ENCODE measurements at regions not wholly inside any gene's neighbourhood (a gene's known extent, or its start where the extent isn't known, plus 50 kb on each side); places are given as distances from the start of the nearest gene placed in this dataset.

- TF ChIP-seq TSHZ2 (CRISPR knock-in tag; IDR thresholded peaks at IDR 0.05): no peak
- TF ChIP-seq ZNF8 (CRISPR knock-in tag; IDR thresholded peaks at IDR 0.05): no peak
- TF ChIP-seq TCF4 (CRISPR knock-in tag; IDR thresholded peaks at IDR 0.05; ENCODE audit: borderline replicate concordance): no peak
- TF ChIP-seq PATZ1 (CRISPR knock-in tag; IDR thresholded peaks at IDR 0.05; ENCODE audit: borderline replicate concordance): no peak
- no peak for TF ChIP-seq ARNTL (CRISPR knock-in tag; IDR thresholded peaks at IDR 0.05; ENCODE audit: borderline replicate concordance, low read depth)
- TF ChIP-seq ISL1 (CRISPR knock-in tag; IDR thresholded peaks at IDR 0.05): no peak
- no peak for TF ChIP-seq CSDC2 (CRISPR knock-in tag; IDR thresholded peaks at IDR 0.05)
These were observed 162.3 kb downstream of the DRD1 start (continued) for GRCh38 chr5:175281714-175282113.

DNA sequence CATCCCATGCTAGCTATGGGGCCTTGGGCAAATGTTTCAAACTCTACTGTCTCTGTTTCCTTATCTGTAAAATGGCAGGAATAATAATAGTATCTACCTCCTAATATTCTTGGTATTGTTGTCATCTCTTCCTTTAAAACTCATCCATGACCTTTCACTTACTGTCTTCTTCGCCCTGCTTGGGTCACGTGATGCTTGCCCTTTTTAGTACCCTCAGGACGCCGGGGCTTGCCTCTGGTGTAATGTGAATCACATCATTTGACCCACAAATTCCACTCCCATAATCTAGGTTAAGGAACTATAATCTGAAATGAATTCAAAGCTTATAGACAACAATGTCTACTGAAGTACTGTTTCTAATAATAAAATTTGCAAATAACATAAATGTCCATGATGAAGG is 162.7 kb downstream of the DRD1 start:
- TF ChIP-seq ZC3H10 (CRISPR knock-in tag; IDR thresholded peaks at IDR 0.05) (no peak), TSHZ2 (CRISPR knock-in tag; IDR thresholded peaks at IDR 0.05) (no peak), ZNF565 (CRISPR knock-in tag; conservative IDR thresholded peaks at IDR 0.05; ENCODE audit: low read depth) (no peak), ZFP3 (CRISPR knock-in tag; IDR thresholded peaks at IDR 0.05) (no peak), PPARA (CRISPR knock-in tag; IDR thresholded peaks at IDR 0.05; ENCODE audit: borderline replicate concordance) (no peak), CSDC2 (CRISPR knock-in tag; IDR thresholded peaks at IDR 0.05) (no peak), ZNF8 (CRISPR knock-in tag; IDR thresholded peaks at IDR 0.05) (no peak), RARB (CRISPR knock-in tag; IDR thresholded peaks at IDR 0.05) (no peak), TCF4 (CRISPR knock-in tag; IDR thresholded peaks at IDR 0.05; ENCODE audit: borderline replicate concordance) (no peak), GLIS3 (CRISPR knock-in tag; IDR thresholded peaks at IDR 0.05) (no peak), ARNTL (CRISPR knock-in tag; IDR thresholded peaks at IDR 0.05; ENCODE audit: borderline replicate concordance, low read depth) (no peak), ZNF70 (CRISPR knock-in tag; IDR thresholded peaks at IDR 0.05) (no peak)
- TF ChIP-seq, protein P1, sequence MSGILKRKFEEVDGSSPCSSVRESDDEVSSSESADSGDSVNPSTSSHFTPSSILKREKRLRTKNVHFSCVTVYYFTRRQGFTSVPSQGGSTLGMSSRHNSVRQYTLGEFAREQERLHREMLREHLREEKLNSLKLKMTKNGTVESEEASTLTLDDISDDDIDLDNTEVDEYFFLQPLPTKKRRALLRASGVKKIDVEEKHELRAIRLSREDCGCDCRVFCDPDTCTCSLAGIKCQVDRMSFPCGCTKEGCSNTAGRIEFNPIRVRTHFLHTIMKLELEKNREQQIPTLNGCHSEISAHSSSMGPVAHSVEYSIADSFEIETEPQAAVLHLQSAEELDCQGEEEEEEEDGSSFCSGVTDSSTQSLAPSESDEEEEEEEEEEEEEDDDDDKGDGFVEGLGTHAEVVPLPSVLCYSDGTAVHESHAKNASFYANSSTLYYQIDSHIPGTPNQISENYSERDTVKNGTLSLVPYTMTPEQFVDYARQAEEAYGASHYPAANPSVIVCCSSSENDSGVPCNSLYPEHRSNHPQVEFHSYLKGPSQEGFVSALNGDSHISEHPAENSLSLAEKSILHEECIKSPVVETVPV (CRISPR knock-in tag; IDR thresholded peaks at IDR 0.05): no peak
- TF ChIP-seq, protein P2, sequence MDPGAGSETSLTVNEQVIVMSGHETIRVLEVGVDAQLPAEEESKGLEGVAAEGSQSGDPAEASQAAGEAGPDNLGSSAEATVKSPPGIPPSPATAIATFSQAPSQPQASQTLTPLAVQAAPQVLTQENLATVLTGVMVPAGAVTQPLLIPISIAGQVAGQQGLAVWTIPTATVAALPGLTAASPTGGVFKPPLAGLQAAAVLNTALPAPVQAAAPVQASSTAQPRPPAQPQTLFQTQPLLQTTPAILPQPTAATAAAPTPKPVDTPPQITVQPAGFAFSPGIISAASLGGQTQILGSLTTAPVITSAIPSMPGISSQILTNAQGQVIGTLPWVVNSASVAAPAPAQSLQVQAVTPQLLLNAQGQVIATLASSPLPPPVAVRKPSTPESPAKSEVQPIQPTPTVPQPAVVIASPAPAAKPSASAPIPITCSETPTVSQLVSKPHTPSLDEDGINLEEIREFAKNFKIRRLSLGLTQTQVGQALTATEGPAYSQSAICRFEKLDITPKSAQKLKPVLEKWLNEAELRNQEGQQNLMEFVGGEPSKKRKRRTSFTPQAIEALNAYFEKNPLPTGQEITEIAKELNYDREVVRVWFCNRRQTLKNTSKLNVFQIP (CRISPR knock-in tag; IDR thresholded peaks at IDR 0.05; ENCODE audit: borderline replicate concordance, low read depth): no peak
- no peak for ATAC-seq

- no peak for ATAC-seq
- TF ChIP-seq PATZ1 (CRISPR knock-in tag; IDR thresholded peaks at IDR 0.05; ENCODE audit: borderline replicate concordance) (no peak), RARB (CRISPR knock-in tag; IDR thresholded peaks at IDR 0.05) (no peak), ZFP3 (CRISPR knock-in tag; IDR thresholded peaks at IDR 0.05) (no peak), ZNF70 (CRISPR knock-in tag; IDR thresholded peaks at IDR 0.05) (no peak), TSHZ2 (CRISPR knock-in tag; IDR thresholded peaks at IDR 0.05) (no peak), BACH2 (CRISPR knock-in tag; IDR thresholded peaks at IDR 0.05; ENCODE audit: borderline replicate concordance) (no peak), OSR1 (CRISPR knock-in tag; IDR thresholded peaks at IDR 0.05) (no peak), ZNF565 (CRISPR knock-in tag; conservative IDR thresholded peaks at IDR 0.05; ENCODE audit: low read depth) (no peak), CSDC2 (CRISPR knock-in tag; IDR thresholded peaks at IDR 0.05) (no peak), ISL1 (CRISPR knock-in tag; IDR thresholded peaks at IDR 0.05) (no peak), GLIS3 (CRISPR knock-in tag; IDR thresholded peaks at IDR 0.05) (no peak), TCF4 (CRISPR knock-in tag; IDR thresholded peaks at IDR 0.05; ENCODE audit: borderline replicate concordance) (no peak)
- TF ChIP-seq, protein P1 (CRISPR knock-in tag; IDR thresholded peaks at IDR 0.05): no peak
These were observed 164.5 kb downstream of the DRD1 start for GRCh38 chr5:175279506-175279905.
